H9 (cell line): ENCODE measurements at regions not wholly inside any gene's neighbourhood (a gene's known extent, or its start where the extent isn't known, plus 50 kb on each side); places are given as distances from the start of the nearest gene placed in this dataset.

ENCODE experiments used
- DNase-seq: peaks from one replicate; pipeline ENCODE4 v3.0.0-alpha.2; 2017
- H2AFZ ChIP-seq: one replicate; pipeline ENCODE4 v1.6.1; 2013; ENCODE audit warnings: mild to moderate bottlenecking, low read length, control low read depth, moderate library complexity
- H2AK5ac ChIP-seq: 2 replicates; pipeline ENCODE4 v1.6.1; 2013; ENCODE audit warnings: low read length, control low read depth, mixed read lengths; ENCODE audit not compliant: insufficient read length
- H2BK120ac ChIP-seq: one replicate; pipeline ENCODE4 v1.6.1; 2013; ENCODE audit warnings: low read depth, mild to moderate bottlenecking, low read length, control low read depth, inconsistent platforms; ENCODE audit not compliant: poor library complexity, severe bottlenecking
- H2BK12ac ChIP-seq: 2 replicates; pipeline ENCODE4 v1.6.1; 2013; ENCODE audit warnings: low read length, control low read depth, mixed read lengths, low read depth; ENCODE audit not compliant: insufficient read length
- H2BK15ac ChIP-seq: 2 replicates; pipeline ENCODE4 v1.6.1; 2013; ENCODE audit warnings: low read depth, low read length, control low read depth
- H2BK20ac ChIP-seq: one replicate; pipeline ENCODE4 v1.6.1; 2013; ENCODE audit warnings: low read depth, mild to moderate bottlenecking, low read length, control low read depth, inconsistent platforms; ENCODE audit not compliant: poor library complexity, severe bottlenecking
- H2BK5ac ChIP-seq: 2 replicates; pipeline ENCODE4 v1.6.1; 2013; ENCODE audit warnings: low read length, control low read depth, mixed read lengths; ENCODE audit not compliant: insufficient read length
- H3K14ac ChIP-seq: 2 replicates; pipeline ENCODE4 v1.6.1; 2013; ENCODE audit warnings: low read length, control low read depth; ENCODE audit not compliant: insufficient read depth
- H3K18ac ChIP-seq: 2 replicates; pipeline ENCODE4 v1.6.1; 2013; ENCODE audit warnings: low read depth, mild to moderate bottlenecking, mixed read lengths, low read length, control low read depth; ENCODE audit not compliant: insufficient read length
- H3K23ac ChIP-seq: 2 replicates; pipeline ENCODE4 v1.6.1; 2013; ENCODE audit warnings: low read length, control low read depth, mixed read lengths, low read depth; ENCODE audit not compliant: insufficient read length
- H3K23me2 ChIP-seq: 2 replicates; pipeline ENCODE4 v1.6.1; 2013; ENCODE audit warnings: low read depth, mild to moderate bottlenecking, mixed read lengths, low read length, control low read depth; ENCODE audit not compliant: insufficient read length, poor library complexity, severe bottlenecking
- H3K27ac ChIP-seq: 2 replicates; pipeline ENCODE4 v1.5.1; 2013; ENCODE audit warnings: low read length, control low read depth, mixed read lengths, low read depth; ENCODE audit not compliant: insufficient read length
- H3K27me3 ChIP-seq: 2 replicates; pipeline ENCODE4 v1.6.1; 2013; ENCODE audit warnings: low read length, control low read depth, inconsistent platforms; ENCODE audit not compliant: insufficient read depth
- H3K4ac ChIP-seq: 2 replicates; pipeline ENCODE4 v1.6.1; 2013; ENCODE audit warnings: low read depth, mild to moderate bottlenecking, control low read depth, inconsistent platforms, low read length, moderate library complexity
- H3K4me1 ChIP-seq: 2 replicates; pipeline ENCODE4 v1.6.1; 2013; ENCODE audit warnings: low read length, control low read depth, inconsistent platforms; ENCODE audit not compliant: insufficient read depth
- H3K4me2 ChIP-seq: 2 replicates; pipeline ENCODE4 v1.6.1; 2013; ENCODE audit warnings: low read length, control low read depth, mixed read lengths; ENCODE audit not compliant: insufficient read length, insufficient read depth
- H3K56ac ChIP-seq: 2 replicates; pipeline ENCODE4 v1.6.1; 2013; ENCODE audit warnings: low read depth, mild to moderate bottlenecking, mixed read lengths, low read length, control low read depth; ENCODE audit not compliant: insufficient read length
- H3K79me1 ChIP-seq: 2 replicates; pipeline ENCODE4 v1.6.1; 2013; ENCODE audit warnings: low read depth, mild to moderate bottlenecking, moderate library complexity, low read length, control low read depth, inconsistent platforms; ENCODE audit not compliant: insufficient read depth, poor library complexity, severe bottlenecking
- H3K79me2 ChIP-seq: 2 replicates; pipeline ENCODE4 v1.6.1; 2013; ENCODE audit warnings: low read length, control low read depth, inconsistent platforms; ENCODE audit not compliant: insufficient read depth
- H3K9ac ChIP-seq: 2 replicates; pipeline ENCODE4 v1.6.1; 2013; ENCODE audit warnings: low read length, control low read depth, mixed read lengths; ENCODE audit not compliant: insufficient read length; ENCODE audit errors: extremely low read depth
- H3K9me3 ChIP-seq: one replicate; pipeline ENCODE4 v1.6.1; 2013; ENCODE audit warnings: low read depth, low read length, inconsistent platforms; ENCODE audit not compliant: control insufficient read depth
- H3T11ph ChIP-seq: one replicate; pipeline ENCODE4 v1.6.1; 2013; ENCODE audit warnings: mild to moderate bottlenecking, low read length, control low read depth, inconsistent platforms
- H4K20me1 ChIP-seq: one replicate; pipeline ENCODE4 v1.6.1; 2013; ENCODE audit not compliant: control insufficient read depth, insufficient read length, insufficient read depth
- H4K5ac ChIP-seq: 2 replicates; pipeline ENCODE4 v1.6.1; 2013; ENCODE audit warnings: low read depth, mild to moderate bottlenecking, mixed read lengths, low read length, control low read depth; ENCODE audit not compliant: insufficient read length
- H4K8ac ChIP-seq: replicated peaks from 2 replicates; pipeline ENCODE4 v1.6.1; 2013; ENCODE audit warnings: low read length, control low read depth, mixed read lengths, low read depth; ENCODE audit not compliant: insufficient read length
- H4K91ac ChIP-seq: 2 replicates; pipeline ENCODE4 v1.6.1; 2013; ENCODE audit warnings: low read depth, mild to moderate bottlenecking, moderate library complexity, mixed read lengths, low read length, control low read depth; ENCODE audit not compliant: insufficient read length
- H3K27ac Mint-ChIP-seq, 3 experiments: 2 replicates in 2 of 3; 3 replicates in 1 of 3; pipeline ENCODE4 v1.8.0; 2020 to 2021; ENCODE audit warnings: mixed read lengths in 3 of 3, mild to moderate bottlenecking in 1 of 3, moderate library complexity in 1 of 3
- H3K27me3 Mint-ChIP-seq: 2 replicates; pipeline ENCODE4 v1.8.0; 2021; ENCODE audit warnings: low read depth, mild to moderate bottlenecking, moderate library complexity, mixed read lengths
- H3K36me3 Mint-ChIP-seq, 3 experiments: 2 replicates in 2 of 3; 3 replicates in 1 of 3; pipeline ENCODE4 v1.8.0; 2020 to 2021; ENCODE audit warnings: low read depth in 3 of 3, mixed read lengths in 3 of 3; ENCODE audit not compliant: insufficient read depth in 1 of 3
- H3K4me1 Mint-ChIP-seq, 2 experiments: 2 replicates each; pipeline ENCODE4 v1.8.0; 2020; ENCODE audit warnings: mixed read lengths in 2 of 2
- H3K4me3 Mint-ChIP-seq, 2 experiments: 2 replicates in 1 of 2; 3 replicates in 1 of 2; pipeline ENCODE4 v1.8.0; 2020 to 2021; ENCODE audit warnings: mild to moderate bottlenecking in 2 of 2, mixed read lengths in 2 of 2, moderate library complexity in 1 of 2
- H3K9me3 Mint-ChIP-seq, 2 experiments: 2 replicates in 1 of 2; 3 replicates in 1 of 2; pipeline ENCODE4 v1.8.0; 2020; ENCODE audit warnings: mild to moderate bottlenecking in 2 of 2, mixed read lengths in 2 of 2, moderate library complexity in 1 of 2
- WGBS: extraction: QIAGEN DNeasy Blood & Tissue Kit; methylation state at CpG from one replicate; pipeline ENCODE4 v1.1.7; 2013; ENCODE audit warnings: missing lambda C conversion rate, low lambda C conversion rate, mixed read lengths; ENCODE audit not compliant: insufficient read length; ENCODE audit errors: extremely low coverage; 5-methylcytosine and 5-hydroxymethylcytosine counted together
- TF ChIP-seq, protein P1 (sequence below): fragments of 200-600 bp; sonication (generic); conservative IDR thresholded peaks from 3 replicates; pipeline ENCODE4 v1.8.0; 2021; ENCODE audit warnings: antibody characterized with exemption, mild to moderate bottlenecking

DNA sequence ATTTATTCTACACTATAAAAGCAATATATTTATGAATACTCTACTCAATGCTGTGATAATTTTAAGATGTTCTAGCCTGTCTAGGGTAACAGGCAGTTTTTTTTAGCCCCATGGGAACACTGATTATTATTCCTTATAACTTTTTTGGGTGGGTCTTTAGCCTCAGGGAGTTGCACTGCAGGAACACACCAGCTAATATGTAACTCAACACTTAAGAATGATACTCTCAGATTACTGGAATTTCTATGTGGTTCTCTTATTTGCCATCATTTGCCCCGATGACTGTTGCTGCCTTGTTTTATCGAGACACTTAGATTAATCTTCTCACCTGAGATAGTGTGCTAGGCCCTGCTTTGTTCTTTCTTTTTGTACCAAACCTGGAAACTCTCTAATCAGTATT, 396.9 kb upstream of the SLITRK1 start:
- Histone ChIP-seq H2AFZ (no peak overlapping the region), H2BK15ac (no peak overlapping the region), H3K56ac (no peak overlapping the region), H4K91ac (no peak overlapping the region), H2AK5ac (no peak overlapping the region), H3K4me2 (no peak overlapping the region), H3K4me1 (no peaks in the 10 kb centered on the region), H2BK5ac (no peak overlapping the region), H3K27ac (no peak overlapping the region), H3K4ac (no peak overlapping the region), H3K9me3 (no peaks in the 10 kb centered on the region), H4K5ac (no peak overlapping the region), H3T11ph (no peak overlapping the region), H4K20me1 (no peaks in the 10 kb centered on the region), H4K8ac (no peak overlapping the region), H3K23ac (no peak overlapping the region), H3K14ac (no peak overlapping the region), H2BK20ac (no peak overlapping the region), H3K27me3 (no peaks in the 10 kb centered on the region), H2BK120ac (no peak overlapping the region), H3K9ac (no peak overlapping the region), H3K18ac (no peak overlapping the region), H3K79me2 (no peaks in the 10 kb centered on the region), H2BK12ac (no peak overlapping the region), H3K79me1 (no peaks in the 10 kb centered on the region), H3K23me2 (no peaks in the 10 kb centered on the region)
- Mint-ChIP-seq H3K4me3 (no peak overlapping the region), H3K27ac (no peak overlapping the region), H3K27me3 (no peaks in the 10 kb centered on the region), H3K4me1 (no peaks in the 10 kb centered on the region), H3K36me3 (no peaks in the 10 kb centered on the region), H3K9me3 (no peaks in the 10 kb centered on the region)
- DNase-seq = no peak
- TF ChIP-seq, protein P1, sequence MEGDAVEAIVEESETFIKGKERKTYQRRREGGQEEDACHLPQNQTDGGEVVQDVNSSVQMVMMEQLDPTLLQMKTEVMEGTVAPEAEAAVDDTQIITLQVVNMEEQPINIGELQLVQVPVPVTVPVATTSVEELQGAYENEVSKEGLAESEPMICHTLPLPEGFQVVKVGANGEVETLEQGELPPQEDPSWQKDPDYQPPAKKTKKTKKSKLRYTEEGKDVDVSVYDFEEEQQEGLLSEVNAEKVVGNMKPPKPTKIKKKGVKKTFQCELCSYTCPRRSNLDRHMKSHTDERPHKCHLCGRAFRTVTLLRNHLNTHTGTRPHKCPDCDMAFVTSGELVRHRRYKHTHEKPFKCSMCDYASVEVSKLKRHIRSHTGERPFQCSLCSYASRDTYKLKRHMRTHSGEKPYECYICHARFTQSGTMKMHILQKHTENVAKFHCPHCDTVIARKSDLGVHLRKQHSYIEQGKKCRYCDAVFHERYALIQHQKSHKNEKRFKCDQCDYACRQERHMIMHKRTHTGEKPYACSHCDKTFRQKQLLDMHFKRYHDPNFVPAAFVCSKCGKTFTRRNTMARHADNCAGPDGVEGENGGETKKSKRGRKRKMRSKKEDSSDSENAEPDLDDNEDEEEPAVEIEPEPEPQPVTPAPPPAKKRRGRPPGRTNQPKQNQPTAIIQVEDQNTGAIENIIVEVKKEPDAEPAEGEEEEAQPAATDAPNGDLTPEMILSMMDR = no peak
- no CpG with 5 or more reads among the region's 2 CpGs for WGBS
